GM19240 (cell line): ENCODE measurements at regions not wholly inside any gene's neighbourhood (a gene's known extent, or its start where the extent isn't known, plus 50 kb on each side); places are given as distances from the start of the nearest gene placed in this dataset.
"Not testable (repeated sequence)": the region's sequence is repeated elsewhere in the genome, so short reads cannot be mapped to it uniquely, and the experiment has no call there.

Experiments used
- DNase-seq: peaks from one replicate; pipeline ENCODE4 v3.0.0; 2011; ENCODE audit warnings: low spot score; ENCODE audit not compliant: insufficient read length

DNA sequence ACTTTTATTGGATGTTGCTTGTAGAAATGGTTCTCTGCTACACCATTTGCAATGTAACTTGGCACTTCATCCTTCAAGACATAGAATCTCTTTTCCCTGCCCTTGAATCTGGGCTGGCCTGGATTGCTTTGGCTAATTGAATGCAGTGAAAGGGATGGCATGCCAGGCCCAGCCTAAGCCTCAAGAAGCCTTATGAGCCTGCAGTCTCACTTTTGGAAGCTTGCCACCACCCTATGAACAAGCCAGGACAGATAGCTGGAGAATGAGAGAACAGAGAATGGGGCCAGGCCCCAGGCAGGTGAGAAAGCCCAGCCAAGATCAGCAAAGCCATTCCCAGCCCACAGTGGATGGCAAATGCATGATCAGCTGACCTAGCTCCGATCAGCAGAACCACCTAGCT is 117.0 kb upstream of the ADRA1D start:
- no peak for DNase-seq

DNA sequence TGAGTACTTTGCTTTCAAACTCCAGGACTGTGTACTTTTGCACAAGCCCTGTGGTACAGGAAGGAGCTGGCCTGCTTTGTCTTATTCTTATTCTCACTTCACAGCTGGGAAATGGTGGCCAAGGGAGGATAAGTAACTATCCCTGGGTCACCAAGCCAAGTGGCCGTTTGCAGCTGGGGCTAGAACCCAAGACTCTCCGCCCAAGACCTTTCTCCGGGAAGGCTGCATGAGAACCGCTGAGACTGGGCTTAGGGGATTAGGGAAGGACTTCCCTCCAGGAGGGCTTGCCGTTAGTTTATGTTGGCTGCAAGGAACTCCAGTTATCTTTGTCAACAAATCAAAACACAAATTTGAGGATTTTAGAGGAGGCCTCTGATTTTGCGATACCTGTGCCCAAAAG is 109.5 kb upstream of the ADRA1D start:
- no peak for DNase-seq

DNA sequence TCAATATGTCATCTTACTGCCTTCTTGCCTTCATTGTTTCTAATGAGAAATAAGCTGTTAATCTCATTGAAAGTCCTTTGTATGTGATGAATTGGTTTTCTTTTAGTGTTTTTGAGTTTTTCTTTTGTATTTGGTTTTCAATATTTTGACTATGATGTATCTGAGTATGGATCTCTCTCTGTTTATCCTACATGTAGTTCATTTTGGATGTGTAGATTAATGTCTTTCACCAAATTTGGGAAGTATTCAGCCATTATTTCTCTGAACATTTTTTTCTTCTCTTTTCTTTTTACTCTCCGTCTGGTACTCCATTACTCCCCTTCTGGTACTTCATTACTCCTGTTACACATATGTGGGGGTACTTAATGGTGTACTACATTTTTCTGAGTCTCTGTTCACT is 103.3 kb upstream of the ADRA1D start:
- no peak for DNase-seq

DNA sequence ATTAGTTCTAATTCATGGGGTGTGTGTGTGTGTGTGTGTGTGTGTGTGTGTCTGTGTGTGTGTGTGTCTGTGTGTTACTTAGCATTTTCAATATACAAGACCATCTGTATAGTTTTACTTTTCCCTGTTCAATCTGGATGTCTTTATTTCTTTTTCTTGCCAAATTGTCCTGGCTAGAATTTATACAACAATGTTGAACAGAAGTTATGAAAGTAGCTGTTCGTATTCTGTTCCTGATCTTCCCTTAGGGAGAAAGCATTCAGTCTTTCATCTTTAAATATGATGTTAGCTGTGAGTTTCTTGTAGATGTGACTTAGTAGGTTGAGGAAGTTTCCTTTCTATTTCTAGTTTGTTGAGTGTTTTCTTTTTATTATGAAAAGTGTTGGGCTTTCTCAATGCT is 101.0 kb upstream of the ADRA1D start:
- no peak for DNase-seq

DNA sequence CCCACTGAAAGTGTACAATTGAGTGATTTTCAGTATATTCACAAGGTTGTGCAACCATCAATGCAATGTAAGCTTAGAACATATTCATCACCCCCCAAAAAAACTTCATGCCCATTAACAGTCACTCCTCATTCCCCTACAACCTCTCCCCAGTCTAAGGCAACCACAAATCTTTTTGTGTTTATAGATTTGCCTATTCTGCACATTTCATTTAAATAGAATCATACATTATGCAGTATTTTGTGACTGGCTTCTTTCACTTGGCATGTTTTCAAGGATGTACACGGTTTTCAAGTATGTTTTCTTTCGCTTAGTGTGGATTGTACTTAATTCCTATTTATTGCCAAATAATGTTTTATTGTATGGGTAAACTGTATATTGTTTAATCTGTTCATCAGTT is 95.6 kb upstream of the ADRA1D start:
- DNase-seq: no peak

DNA sequence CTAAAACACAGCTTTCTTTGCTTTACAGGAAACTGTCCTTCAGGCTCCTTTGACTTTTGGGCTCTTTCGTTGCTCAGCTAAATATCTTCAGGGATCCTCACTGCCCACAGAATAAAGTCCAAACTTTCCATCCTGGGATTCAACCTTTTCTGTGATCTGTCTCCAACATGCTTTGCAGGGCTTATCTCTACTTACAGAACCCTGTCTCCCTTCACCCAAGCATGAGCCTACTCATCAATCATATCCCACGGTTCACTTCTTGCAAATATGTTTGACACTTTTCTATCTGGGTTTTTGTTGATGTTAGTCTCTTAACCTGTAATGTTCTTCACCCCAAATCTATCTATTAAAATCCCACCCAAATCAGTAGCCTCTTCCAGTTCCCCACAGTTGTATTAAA is 93.5 kb upstream of the ADRA1D start:
- DNase-seq: no peak

DNA sequence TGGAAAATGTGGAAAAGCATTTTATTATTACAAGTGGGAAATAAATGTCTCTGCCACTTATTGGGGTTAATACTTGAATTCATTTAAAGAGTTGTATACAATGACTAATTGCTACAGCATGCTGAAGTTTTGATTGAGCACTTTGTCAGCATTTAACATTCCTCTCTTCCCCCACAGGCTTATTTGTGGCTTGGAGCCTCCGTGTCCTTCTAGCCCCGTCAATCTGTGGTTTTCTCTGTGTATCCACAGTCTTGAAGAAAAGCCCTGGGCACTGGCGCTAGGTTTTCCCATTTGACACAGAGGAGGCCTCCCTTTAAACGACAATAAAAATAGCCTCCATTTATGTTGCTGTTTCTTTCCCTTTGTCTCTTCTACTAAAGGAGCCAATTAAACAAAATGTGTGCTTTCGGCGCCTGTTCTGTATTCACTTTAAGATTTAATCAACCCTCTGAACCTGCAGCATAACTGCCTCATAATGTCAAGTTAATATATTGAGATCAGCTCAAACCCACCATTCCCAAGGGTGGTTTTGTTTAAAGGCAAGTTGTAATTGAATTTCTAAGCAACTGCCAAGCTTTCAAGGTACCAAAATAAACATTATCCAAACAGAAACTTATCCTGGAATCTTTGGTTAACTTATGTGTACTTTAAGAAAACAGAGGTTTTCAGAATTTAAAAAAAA is 92.9 kb upstream of the ADRA1D start:
- DNase-seq: no peak

DNA sequence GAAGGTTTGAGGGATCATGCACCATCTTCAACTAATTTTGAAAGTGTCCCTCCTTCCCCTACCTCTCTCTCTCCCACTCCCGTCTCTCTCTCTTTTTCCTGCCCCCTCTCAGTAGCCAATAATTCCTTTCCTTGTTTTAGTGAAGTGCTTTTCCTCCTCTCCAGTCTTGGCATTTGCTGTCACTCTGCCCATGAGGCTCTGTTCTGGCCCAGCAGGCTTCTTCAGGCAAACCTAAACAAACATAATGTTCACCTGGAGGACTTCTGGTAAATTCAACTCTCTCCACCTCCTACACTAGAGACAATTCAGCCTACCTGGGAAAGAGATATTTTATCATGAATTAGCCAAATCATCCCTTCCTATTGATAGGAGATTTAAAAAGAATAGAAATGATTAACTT is 86.6 kb upstream of the ADRA1D start:
- DNase-seq: no peak

DNA sequence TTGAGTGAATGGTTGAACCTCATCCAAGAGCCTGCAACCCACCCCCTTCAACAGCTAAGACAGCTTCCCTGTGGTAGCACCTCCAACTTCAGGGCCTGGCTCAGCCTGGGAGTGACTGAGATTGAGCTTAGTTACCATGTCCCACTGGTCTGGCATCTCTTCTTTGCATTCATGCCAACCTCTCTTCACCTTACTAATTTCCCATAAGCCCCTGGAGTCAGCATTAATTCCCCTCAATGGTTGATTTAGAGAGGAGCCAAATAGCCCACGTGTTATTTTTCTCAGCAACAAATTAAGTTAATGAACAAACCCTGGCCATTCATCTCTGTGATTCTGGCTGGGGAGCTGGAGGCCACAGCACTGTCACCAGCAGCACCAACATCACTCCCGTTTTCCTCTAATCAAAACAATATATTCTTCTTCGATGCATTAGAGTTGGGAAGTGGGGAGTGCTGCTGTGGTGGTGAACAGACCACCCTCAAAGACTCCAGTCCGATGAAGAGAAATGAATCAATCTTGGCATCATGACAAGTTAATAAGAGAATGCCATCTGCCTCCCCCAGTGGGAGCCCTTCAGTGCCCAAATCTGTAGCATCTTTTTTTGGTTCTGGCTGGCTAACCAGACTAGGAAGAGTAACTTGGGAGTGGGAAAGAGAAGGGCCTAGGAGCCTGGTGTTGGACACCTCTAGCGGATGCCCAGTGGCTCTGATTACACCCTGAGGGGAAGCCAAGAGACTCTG is 83.2 kb upstream of the ADRA1D start:
- DNase-seq: no peak

DNA sequence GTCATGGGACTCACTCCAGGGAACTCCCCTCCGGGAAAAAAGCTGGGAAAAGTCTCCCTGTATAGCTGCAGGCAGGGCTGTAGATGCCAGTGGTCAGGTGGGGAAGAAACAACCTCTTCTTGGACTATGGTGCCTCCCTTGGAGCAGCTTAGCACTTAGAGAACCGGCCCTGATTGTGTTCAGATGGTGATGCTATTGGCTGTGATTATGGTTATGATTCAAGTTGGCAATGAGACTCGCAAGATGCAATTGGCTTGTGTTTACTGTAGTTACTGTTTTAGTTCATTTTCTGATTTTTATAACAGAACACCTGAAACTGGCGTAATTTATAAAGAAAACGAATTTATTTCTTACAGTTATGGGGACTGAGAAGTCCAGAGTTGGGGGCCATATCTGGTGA is 80.9 kb upstream of the ADRA1D start:
- DNase-seq: no peak

DNA sequence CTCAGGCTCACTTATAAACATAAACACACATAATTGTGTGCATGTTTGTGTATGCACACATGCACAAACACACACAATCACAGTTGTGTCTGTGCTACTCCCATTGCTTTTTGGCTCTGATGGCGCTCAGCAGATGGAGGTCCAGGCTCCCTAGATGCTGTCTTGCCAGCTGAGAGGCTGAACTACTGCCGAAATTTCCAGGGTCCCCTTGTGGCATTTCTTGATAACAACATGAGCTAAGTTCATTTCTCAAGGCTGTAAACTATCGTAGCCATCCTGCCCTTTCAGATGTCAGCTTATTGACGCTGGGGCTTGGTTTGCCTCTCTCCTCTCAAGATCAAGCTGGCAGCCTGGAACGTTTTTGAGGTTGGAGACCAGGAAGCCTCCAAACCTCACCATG is 80.1 kb upstream of the ADRA1D start:
- DNase-seq: no peak

DNA sequence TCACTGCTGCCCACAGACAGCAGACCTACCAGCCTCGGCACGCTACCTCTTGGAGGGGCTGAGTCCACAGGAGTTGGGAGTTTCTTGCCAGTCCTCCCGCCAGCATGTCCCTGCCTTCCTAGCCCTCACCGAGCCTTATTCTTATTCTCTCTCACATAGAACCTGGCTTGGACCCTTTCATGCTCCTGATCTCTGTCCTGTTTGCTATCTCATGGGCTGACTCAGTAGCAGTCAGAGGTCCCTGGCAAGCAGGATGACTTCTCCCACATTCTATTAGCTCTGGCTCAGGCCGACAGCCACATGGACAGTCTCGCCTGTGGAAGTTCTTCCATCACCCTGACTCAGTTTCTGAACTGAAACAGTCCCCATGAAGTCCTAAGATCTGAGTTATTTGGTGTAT is 79.5 kb upstream of the ADRA1D start:
- DNase-seq: no peak

DNA sequence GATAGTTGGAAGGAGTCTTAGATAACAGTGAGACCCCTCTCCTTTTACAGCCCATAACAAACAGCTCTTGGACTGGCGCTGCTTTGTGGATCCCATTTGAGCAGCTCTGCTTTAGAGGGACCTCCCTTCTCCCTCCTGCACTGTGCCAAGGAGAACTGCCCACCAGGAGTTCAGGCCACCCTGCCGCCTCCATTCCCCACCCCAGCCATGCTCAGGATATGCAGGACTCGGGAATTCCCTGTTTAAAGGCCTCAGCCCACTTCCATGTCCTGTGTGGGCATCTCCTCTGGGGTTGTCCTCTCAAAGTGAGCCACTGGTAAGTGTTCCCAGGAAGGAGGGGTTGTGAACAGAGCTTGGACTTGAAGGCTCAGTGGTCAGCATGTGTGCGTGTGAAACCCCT is 78.9 kb upstream of the ADRA1D start:
- no peak for DNase-seq

DNA sequence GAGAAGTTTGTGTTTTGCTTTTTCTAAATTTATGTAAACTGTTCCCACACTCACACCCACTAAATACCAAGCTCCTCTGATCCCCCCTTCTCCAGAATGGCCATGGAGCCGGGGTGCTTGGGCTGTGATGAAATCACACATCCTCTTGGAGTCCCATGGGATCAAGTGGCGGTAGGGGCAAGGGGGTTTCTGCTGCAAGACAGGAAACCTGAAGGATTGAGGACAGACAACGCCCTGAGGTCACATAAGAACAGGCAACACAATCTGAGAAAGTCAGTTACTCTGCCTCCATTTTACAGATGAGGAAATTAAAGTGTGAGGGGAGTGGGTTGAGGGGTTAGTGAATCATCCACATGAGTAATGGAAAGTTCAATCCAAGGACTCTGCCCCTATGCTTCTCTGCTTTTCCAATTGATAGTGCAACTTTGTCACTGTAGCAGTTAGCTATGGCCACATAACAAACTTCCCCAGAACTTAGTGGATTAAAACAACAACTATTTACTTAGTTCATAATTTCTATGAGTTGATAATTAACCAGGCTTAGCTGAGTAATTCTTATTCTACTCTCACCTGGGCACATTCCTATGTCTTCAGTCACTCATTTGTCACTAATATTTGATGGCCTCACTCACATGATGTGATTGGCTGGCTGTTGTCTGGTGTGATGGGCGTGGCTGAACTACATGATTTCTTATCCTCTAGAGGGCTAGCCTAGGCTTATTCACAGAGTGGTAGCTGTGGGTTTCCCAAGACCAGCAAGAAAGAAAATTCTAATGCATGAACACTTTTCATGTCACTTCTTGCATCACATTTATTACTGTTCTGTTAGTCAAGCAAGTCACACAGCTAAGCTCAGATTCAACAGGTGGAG is 77.3 kb upstream of the ADRA1D start:
- no peak for DNase-seq

DNA sequence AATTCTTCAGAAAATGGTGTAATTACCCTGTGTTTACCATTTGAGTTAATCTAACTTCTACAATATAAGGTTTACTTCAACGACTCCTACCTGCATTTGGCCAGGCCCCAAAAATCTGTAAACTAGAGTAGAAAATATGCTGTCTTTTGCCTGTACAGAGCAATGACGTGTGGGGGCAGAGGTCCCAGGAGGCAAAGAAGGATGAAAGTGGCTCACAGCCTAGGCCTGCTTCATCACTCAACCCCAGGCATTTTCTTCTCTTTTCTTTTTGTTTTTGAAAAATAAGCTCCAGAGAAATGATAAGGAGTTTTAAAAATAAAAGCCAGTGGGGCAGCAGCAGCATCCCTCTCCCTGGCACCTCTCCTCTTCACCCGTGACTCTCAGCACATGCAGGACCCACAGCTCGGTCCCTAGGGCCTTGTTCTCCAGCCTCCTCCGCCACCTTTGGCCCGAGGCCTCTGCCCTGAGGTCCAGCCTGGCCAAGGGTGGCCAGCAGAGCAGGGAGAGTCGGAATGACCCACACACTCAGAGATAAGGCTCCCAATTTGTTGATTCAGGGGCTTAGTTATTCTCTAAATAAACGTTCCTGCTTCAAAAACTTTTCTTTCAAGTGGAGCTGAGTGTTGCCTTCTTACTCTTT is 76.6 kb upstream of the ADRA1D start:
- DNase-seq: no peak

DNA sequence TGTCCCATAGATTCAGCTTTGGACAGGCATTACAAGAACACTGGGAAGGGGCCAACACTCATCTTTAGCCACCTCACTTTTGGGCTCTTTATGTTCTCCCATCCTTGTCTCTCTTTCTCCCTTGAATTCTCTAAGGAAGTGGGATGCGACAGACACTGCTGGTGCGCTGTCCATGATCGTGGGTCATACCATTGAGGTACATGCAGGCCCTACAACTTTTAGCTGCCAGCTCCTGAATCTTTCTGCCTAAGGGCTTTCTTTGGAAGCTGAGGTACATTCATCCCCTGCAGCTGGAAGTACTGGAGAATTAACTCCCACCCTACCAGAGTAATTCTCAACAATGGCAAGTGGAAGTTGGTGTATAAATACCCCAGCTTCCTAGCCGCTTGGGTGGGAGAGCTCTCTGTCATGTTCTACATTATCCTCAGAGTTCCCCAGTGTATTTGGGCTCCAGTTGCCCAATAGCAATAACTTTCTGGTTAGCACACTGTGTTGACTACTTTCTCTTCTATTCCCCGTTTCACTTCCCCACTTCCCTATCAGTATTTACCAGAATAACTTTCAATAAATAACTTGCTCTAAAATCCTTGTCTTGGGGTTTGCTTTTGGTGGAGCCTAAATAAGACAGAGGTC is 75.6 kb upstream of the ADRA1D start:
- no peak for DNase-seq

DNA sequence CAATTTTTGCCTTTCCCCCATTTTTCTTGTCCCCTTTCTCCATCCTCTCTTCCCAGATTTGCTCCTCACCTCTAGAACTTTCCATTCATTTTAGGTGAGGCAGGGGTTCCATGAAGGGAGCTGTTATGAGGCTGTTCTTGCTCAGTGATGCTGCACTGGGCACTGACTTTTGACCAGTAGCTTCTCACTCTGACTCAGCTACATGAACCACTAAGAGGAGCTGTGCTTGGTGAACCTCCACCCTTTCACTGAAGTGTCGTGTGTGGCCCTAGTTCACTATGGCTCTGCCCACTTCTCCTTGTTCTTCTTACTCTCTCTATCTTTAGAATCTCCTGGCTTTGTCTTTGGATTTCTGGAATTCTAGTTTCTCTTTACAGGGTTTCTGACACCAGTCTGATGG is 73.4 kb upstream of the ADRA1D start:
- no peak for DNase-seq

DNA sequence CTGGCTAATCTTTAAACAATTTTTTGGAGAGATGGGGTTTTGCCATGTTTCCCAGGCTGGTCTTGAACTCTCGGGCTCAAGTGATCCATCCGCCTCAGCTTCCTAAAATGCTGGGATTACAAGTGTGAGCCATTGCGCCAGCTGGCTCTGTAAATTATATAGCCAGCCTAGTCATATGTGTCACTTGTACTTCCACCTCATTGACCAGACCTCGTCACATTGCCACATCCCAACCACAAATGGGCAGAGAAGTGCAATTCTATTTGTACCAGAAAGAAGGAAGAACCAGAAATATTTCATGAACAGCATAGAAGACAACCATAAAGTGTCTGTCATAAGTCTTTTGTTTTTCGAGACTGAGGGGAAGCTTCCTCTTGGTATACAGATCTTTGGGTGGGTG is 71.2 kb upstream of the ADRA1D start:
- no peak for DNase-seq

DNA sequence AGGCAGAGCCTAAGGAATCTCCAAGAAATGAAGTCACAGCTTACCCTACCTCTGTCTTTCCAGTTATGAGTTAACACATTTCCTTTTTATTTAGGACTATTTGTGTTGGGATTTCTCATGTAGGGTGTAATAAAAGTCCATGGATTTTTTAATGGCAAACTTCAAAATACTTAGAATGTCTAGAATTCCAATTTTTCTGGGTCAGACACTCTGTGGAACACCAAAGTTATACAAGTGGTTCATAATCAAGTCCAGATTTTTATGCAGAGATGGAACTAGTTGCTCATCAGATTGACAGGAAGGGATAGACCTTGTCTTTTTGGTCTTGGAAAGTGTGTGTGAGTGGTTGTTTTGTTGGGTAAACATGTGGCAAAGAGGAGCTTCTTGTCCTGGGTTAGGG is 69.8 kb upstream of the ADRA1D start:
- no peak for DNase-seq

DNA sequence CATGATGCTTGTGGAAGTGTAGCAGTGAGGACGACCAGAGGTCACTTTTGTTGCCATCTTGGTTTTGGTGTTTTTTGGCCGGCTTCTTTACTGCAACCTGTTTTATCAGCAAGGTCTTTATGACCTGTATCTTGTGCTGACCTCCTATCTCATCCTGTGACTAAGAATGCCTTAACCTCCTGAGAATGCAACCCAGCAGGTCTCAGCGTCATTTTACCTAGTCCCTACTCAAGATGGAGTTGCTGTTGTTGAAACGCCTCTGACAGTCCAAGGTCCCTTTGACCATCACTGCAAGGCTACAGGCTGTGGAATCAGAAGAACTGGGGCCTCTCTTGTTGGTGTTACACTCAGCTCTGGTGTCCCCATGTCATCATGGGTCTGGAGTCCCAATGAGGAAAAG is 61.5 kb upstream of the ADRA1D start:
- not testable (repeated sequence) for DNase-seq

DNA sequence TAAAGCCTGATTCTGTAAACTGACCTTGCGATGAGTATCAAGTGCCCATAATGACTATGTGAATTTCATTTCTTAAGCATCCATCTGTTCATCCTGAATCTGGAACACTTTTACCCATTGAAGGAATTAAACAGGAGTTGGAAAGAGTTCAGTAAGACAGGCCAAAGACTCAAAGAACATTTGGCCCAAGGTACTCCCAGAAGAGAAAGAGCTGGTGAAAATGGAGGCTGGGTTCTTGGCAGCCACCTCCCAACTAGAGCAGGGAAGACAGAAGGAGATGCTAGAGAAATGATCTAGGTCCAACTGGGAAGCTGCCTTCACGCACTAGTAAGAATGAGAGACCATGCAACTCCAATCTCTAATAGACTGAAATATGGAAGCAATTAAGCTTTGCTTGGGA is 57.1 kb upstream of the ADRA1D start:
- DNase-seq: no peak
